ENCODE measurements at regions not wholly inside any gene's neighbourhood (a gene's known extent, or its start where the extent isn't known, plus 50 kb on each side); places are given as distances from the start of the nearest gene placed in this dataset.
"Not testable (repeated sequence)": the region's sequence is repeated elsewhere in the genome, so short reads cannot be mapped to it uniquely, and the experiment has no call there.

- in situ Hi-C loops (cut with HindIII; ENCODE audit: low sequenced_read_pairs): not testable (repeated sequence)
Observed at GRCh38 chr2:49692022-49692421, 537.7 kb upstream of the FSHR start.

DNA sequence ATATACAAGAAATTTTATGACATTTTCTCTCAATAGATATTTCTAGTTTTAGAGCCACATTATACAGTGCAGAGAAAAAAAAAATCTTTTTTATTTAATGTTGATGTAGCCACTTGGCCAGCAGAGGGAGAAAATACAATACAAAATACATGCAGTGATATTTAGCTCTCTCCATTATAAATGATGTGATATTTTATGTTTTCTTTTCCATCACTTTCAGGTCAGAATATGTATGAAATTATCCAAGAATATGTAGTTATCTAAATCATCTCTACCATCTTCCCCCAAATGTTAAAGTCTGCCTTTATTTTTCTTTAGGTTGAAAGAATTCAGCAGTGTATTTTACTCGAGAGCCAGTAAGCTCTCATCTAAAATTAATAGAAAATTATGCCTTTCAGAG lies 533.6 kb upstream of the FSHR start:
- in situ Hi-C loops (cut with HindIII; ENCODE audit: low sequenced_read_pairs): no loop called here

GRCh38 chr2:49686897-49687442 lies 532.7 kb upstream of the FSHR start:
- in situ Hi-C loops (cut with HindIII; ENCODE audit: low sequenced_read_pairs): no loop called here

DNA sequence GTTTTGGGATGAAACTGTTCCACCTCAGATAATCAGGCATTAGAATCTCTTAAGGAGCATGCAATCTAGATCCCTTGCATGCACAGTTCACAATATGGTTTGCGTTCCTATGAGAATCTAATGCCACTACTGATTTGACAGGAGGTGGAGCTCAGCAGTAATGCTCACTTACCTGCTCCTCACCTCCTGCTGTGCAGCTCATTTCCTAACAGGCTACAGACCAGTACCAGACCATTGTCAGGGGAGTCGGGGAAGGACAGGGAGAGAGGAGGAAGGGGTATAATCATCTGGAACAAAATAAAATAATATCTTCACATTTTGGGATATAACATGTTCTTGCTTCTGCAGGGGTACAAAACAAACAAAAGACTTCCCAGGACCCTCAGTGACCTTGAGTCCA lies 532.0 kb upstream of the FSHR start:
- in situ Hi-C loops (cut with HindIII; ENCODE audit: low sequenced_read_pairs): no loop called here

GRCh38 chr2:49677227-49677626 lies 522.9 kb upstream of the FSHR start:
- in situ Hi-C loops (cut with HindIII; ENCODE audit: low sequenced_read_pairs): no loop called here

DNA sequence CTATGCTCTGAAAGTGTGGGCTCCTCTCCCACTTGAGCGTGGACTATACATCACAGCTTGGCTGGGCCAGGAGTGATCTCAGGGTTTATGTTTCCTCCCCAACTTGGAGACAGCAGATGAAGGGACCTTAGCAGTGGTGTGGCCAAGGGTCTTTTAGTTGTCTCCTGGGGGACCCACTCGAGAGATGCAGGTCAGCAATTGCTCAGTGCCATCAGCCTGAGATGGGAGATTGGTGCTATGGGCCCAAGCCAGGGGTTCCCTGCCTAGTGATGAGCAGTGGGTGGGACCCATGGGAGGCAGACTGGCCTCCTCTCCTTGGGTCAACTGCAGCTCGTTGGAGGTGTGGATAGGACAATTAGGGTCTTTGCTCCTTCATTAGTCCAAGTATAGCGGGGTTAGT lies 510.5 kb upstream of the FSHR start:
- in situ Hi-C loops (cut with HindIII; ENCODE audit: low sequenced_read_pairs): no loop called here

- in situ Hi-C loops (cut with HindIII; ENCODE audit: low sequenced_read_pairs): no loop called here
Observed at GRCh38 chr2:49661809-49662208, 507.5 kb upstream of the FSHR start.

- in situ Hi-C loops (cut with HindIII; ENCODE audit: low sequenced_read_pairs): no loop called here
Observed at GRCh38 chr2:49656853-49657252, 502.5 kb upstream of the FSHR start.

GRCh38 chr2:49643149-49643548 lies 488.8 kb upstream of the FSHR start:
- in situ Hi-C loops (cut with HindIII; ENCODE audit: low sequenced_read_pairs): no loop called here

DNA sequence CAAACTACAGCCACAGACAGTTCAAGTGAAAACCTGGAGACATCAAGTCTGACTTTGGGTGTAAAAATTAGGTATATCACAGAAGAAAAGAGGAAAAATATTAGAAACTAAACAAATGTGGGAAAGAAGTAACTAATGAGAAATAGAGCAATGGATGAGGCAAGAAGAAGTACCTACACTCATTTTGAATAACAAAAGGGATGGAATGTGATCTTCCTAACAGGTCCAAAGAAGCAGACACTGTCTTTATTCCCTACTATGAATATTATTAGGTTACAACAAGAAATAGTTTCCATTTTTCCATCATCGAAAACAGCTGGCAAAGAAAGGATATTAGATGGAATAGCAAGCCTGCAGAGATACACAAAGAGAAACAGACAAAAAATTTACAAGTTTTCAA lies 486.3 kb upstream of the FSHR start:
- in situ Hi-C loops (cut with HindIII; ENCODE audit: low sequenced_read_pairs): no loop called here

DNA sequence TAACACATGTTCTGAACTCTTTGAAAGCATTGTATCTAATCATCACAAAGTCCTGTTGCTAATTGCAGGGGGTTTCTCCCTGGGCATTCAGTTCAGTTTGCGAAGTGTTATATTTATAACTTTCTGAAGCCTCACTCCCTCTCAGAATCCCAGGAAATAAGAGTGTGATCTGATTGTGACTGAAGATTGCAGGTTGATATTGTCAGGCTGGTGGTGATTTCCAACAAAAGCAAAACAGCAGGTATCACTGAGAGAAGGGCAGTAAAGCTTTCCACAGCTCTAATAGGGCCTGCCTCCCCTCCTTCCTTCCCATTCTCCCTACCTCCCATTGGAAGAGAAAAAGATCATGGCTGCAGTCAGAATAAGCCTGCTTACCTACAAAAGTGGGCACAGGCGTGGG lies 466.7 kb upstream of the FSHR start:
- in situ Hi-C loops (cut with HindIII; ENCODE audit: low sequenced_read_pairs): no loop called here

DNA sequence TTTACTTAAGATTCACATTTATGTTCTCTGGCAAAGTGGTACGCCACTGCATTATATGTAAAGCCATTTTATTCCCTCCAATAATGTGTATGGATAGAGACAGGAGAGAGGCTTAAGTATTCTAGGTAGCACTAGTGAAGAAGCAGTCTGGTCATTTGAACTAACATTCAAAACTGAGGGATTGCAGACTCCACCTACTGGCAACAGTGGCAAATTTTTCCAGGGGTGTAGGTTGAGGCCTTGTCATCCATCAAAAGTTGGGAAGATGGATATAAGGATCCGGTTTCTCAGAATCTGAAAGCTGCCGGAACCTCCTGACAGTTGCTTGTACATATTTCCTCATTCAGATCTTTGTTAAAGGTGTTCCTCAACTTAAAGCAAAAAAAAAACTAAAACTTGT lies 465.5 kb upstream of the FSHR start:
- in situ Hi-C loops (cut with HindIII; ENCODE audit: low sequenced_read_pairs): no loop called here

- in situ Hi-C loops (cut with HindIII; ENCODE audit: low sequenced_read_pairs): no loop called here
Observed at GRCh38 chr2:49618491-49618890, 464.2 kb upstream of the FSHR start.

DNA sequence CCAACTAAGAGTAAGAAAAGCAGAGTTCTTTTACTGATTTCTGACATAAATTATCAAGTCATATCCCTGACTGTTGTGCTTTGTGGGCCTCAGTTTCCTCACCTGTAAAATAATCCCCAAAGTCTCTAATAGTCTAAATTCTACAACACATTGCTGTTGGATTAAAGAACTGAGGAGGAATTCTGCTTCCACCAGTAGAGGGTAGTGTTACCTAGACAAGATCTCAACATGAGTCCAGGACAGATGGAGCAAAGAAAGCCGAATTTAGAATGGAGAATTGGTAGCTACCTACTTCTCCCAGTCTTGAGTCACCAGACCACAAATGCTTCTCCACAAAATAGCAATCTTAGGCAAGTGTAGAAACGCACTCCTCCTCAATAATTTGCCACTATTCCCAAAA lies 462.5 kb upstream of the FSHR start:
- in situ Hi-C loops (cut with HindIII; ENCODE audit: low sequenced_read_pairs): no loop called here

DNA sequence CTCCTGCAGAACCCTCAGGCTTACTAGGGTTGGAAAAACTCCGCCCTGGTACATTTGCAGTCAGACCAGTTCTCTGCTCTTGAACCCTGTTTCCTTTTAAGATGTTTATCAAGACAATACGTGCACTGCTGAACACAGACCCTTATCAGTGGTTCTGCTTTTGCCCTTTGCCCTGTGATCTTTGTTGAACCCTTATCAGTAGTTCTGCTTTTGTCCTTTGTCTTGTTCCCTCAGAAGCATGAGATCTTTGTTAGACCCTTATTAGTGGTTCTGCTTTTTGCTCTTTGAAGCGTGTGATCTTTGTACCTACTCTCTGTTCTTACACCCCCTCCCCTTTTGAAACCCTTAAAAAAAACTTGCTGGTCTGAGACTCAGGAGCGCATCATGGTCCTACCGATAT lies 457.5 kb upstream of the FSHR start:
- in situ Hi-C loops (cut with HindIII; ENCODE audit: low sequenced_read_pairs): not testable (repeated sequence)

DNA sequence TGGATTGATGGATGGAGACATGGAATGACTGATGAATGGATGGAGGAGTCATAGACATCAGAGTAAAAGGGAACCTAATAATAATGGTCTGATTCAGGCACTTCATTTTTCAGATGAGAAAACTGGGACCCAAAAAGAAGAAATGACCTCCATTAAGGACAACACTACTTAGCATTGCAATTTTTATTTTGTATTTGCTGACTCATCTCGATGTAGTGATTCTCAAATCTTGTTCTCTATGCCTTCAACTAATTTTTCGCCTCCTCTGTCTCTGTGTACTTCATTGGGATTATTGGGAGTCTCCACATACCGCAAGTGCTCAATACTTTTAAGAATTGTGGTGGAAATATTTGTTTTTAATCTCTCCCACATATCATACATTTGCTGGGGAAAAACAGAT lies 446.2 kb upstream of the FSHR start:
- in situ Hi-C loops (cut with HindIII; ENCODE audit: low sequenced_read_pairs): no loop called here

DNA sequence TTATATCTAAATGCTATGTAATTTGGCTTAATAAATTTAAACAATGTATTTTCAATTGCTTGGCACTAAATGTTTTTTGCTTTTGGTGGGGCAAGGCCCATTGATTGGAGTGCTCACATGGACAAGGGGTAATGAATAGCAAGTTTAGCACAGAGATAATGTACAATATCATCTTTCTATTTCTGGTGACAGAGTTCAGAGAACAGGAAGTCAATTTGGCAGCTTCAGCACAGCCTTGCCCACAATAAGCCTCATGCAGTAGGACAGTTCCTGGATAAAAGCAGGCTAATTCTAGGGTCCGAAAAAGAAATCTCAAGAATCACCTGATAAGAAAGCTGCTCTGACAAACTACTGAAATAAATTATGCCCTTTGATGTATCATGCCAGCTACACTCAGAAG lies 443.9 kb upstream of the FSHR start:
- in situ Hi-C loops (cut with HindIII; ENCODE audit: low sequenced_read_pairs): no loop called here

DNA sequence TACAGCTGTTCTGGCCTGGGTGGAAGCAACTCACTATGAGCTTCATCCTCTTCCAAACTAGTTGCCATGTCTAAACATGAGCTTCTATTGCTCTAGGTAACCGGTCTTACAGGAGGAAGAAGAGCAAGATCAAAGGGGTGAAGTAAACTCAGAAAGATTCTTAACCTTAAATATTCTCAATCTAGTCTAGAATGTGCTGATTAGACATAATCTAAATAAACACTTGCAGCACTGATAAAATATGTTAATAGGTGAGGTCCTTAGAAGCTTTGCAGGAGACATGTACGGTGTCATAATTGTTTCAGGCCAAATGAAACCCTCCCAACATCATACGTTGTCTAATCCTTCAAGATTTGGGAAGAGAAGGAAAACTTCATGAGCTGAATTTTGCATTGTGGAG lies 431.6 kb upstream of the FSHR start:
- in situ Hi-C loops (cut with HindIII; ENCODE audit: low sequenced_read_pairs): no loop called here

DNA sequence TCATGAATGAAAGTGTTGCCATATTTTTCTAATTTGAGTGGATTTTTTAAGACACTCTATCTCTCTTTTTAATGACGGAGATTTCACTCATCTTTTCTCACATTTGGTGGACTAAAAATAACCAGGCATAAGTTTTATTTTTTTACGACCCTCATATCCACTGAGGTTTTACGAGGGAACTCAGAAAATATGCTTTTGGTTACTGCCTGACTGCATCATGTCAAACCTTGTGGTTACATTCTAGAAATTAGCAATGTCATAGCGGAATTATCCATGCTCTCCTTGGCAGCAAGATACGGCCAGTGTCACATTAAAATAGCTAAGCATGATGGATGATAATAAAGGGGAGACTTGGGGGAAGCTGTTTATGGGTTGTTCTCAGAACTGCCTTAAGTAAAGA lies 428.6 kb upstream of the FSHR start:
- in situ Hi-C loops (cut with HindIII; ENCODE audit: low sequenced_read_pairs): no loop called here

DNA sequence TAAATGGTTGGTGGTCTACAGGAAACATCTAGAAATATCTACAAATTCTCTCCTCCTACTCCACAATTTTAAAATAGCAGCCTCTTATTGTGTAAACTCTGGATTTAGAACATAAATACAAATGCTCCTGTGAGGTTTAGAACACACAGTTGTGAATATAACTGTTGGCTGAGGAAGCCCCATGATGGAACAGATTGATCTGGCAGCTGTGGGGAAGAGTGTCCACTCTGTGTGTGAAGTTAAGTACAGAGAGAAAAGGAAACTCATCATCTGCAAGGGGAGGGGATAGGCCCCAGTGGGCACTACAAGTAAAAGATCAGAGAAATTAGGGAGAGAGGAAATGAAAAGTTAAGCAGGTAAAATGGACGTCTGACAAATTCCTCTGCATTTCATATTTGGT lies 422.7 kb upstream of the FSHR start:
- in situ Hi-C loops (cut with HindIII; ENCODE audit: low sequenced_read_pairs): no loop called here

- in situ Hi-C loops (cut with HindIII; ENCODE audit: low sequenced_read_pairs): loop anchor here (5.0 kb wide), 1 partner anchor 42 kb away; no protein-coding TSS in a partner anchor
Observed at GRCh38 chr2:49569176-49569575, 414.9 kb upstream of the FSHR start.

DNA sequence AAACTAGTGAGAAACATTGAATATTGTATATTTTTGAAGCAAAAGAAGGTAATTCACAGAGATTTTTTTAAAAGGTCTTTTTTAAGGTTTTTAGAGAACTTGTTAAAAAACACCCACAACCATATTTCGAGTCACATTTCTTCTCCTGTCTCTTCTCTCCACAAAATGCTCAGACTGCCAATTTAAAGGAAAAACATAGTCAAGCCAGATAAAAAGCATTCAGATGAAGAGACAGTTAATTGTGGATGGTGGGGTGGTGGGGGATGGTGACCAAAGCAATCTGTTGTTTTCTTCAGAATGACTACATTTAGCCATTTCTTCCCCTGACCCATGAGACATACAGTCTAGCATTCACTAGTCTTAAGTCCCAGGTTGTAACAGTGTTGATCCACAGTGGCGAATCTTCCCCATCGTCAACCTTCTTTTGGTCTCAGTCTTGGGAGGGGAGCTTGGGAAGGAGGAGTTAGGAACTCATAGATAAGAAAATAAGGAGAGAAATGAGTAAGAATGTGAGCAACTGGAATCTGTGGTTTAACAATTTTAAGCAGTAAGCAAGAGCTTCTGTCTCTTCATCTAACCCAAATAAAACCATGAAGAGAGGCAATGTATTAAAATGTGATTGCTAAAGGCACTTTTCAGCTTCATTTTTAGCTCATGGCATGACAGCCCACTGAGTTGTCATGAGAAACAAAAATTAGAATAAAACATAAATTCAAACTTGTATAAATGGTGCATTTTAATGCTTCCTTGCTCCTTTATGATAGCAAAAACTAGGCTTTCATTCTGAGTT lies 413.7 kb upstream of the FSHR start:
- in situ Hi-C loops (cut with HindIII; ENCODE audit: low sequenced_read_pairs): loop anchor here (5.0 kb wide), 1 partner anchor 41 kb away; no protein-coding TSS in a partner anchor

GRCh38 chr2:49567021-49567420 lies 412.7 kb upstream of the FSHR start:
- in situ Hi-C loops (cut with HindIII; ENCODE audit: low sequenced_read_pairs): loop anchor here (5.0 kb wide), 1 partner anchor 40 kb away; no protein-coding TSS in a partner anchor
